ENCODE measurements at regions not wholly inside any gene's neighbourhood (a gene's known extent, or its start where the extent isn't known, plus 50 kb on each side); places are given as distances from the start of the nearest gene placed in this dataset.

GRCh38 chr2:120876526-120877280, 141.0 kb downstream of the GLI2 start:
- intact Hi-C loops (cut with DNase I): no loop called here
- Histone ChIP-seq H3K27ac (no peak overlapping the region), H3K4me3 (no peak overlapping the region), H3K4me1 (ENCODE audit: insufficient read depth) (peaks cover 18% of the 10 kb centered on the region), H3K36me3 (no peaks in the 10 kb centered on the region), H3K9me3 (no peaks in the 10 kb centered on the region), H3K27me3 (no peaks in the 10 kb centered on the region)
- TF ChIP-seq CTCF (IDR thresholded peaks at IDR 0.05): no peak
- TF ChIP-seq POLR2A (IDR thresholded peaks at IDR 0.05): no peak
- no peak for TF ChIP-seq EP300 (IDR thresholded peaks at IDR 0.05)
- 65 to 79% (median 72%) methylated on average over 11 of the region's 11 CpGs for WGBS, 3 donors
- DNase-seq: peak in 1 of 5 donors; percentile 65

GRCh38 chr2:120877409-120877808, 141.7 kb downstream of the GLI2 start:
- H3K9me3 ChIP-seq: no peaks in the 10 kb centered on the region
- TF ChIP-seq CTCF (IDR thresholded peaks at IDR 0.05) (no peak), POLR2A (IDR thresholded peaks at IDR 0.05) (no peak), EP300 (IDR thresholded peaks at IDR 0.05) (no peak)
- H3K36me3 ChIP-seq: no peaks in the 10 kb centered on the region
- 87 to 90% (median 90%) methylated on average over 7 of the region's 7 CpGs for WGBS, 3 donors
- intact Hi-C loops (cut with DNase I): no loop called here
- H3K4me3 ChIP-seq: no peak overlapping the region
- peaks cover 23% of the 10 kb centered on the region for H3K4me1 ChIP-seq (ENCODE audit: insufficient read depth)
- DNase-seq: peak in 1 of 5 donors; percentile 17
- H3K27ac ChIP-seq: no peak overlapping the region
- H3K27me3 ChIP-seq: no peaks in the 10 kb centered on the region

DNA sequence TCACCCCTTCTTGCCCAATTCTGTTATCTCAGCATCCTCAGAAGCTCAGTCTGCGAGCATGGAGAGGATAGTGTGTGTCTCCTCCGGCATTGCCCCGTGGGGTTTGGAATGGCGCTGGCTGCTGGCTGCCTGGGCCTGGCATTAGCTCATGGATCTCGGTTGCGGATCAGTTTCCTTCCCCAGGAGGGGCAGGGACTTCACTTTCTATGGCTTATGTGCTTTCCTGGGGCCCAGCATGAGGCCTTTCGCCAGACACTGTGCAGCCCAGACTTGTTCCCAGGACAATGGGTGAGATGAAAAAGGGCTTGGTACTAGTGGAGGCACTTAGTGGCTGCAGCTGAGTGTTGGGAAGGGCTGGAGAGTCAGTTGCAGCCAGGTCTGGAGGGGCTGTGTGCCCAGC, 143.3 kb downstream of the GLI2 start:
- Histone ChIP-seq H3K9me3 (no peaks in the 10 kb centered on the region), H3K4me1 (ENCODE audit: insufficient read depth) (peaks cover 22% of the 10 kb centered on the region), H3K27ac (no peak overlapping the region), H3K27me3 (no peaks in the 10 kb centered on the region), H3K36me3 (no peaks in the 10 kb centered on the region), H3K4me3 (no peak overlapping the region)
- intact Hi-C loops (cut with DNase I): no loop called here
- TF ChIP-seq POLR2A (IDR thresholded peaks at IDR 0.05): no peak
- TF ChIP-seq CTCF (IDR thresholded peaks at IDR 0.05): no peak
- TF ChIP-seq EP300 (IDR thresholded peaks at IDR 0.05): no peak
- WGBS, 3 donors: 82 to 90% (median 83%) methylated on average over 7 of the region's 7 CpGs
- peak in 1 of 5 donors; percentile 35 for DNase-seq

GRCh38 chr2:120879431-120880295, 144.0 kb downstream of the GLI2 start:
- intact Hi-C loops (cut with DNase I): no loop called here
- Histone ChIP-seq H3K36me3 (no peaks in the 10 kb centered on the region), H3K9me3 (no peaks in the 10 kb centered on the region), H3K27me3 (no peaks in the 10 kb centered on the region), H3K27ac (no peak overlapping the region), H3K4me1 (ENCODE audit: insufficient read depth) (peaks cover 21% of the 10 kb centered on the region), H3K4me3 (no peak overlapping the region)
- TF ChIP-seq POLR2A (IDR thresholded peaks at IDR 0.05): no peak
- no peak for TF ChIP-seq CTCF (IDR thresholded peaks at IDR 0.05)
- TF ChIP-seq EP300 (IDR thresholded peaks at IDR 0.05): no peak
- WGBS, 3 donors: 57 to 69% (median 63%) methylated on average over 24 of the region's 24 CpGs
- peak in 1 of 5 donors; percentile 40 for DNase-seq

Data from ovary (tissue), 7 donors.